ENCODE measurements at regions not wholly inside any gene's neighbourhood (a gene's known extent, or its start where the extent isn't known, plus 50 kb on each side); places are given as distances from the start of the nearest gene placed in this dataset.

DNA sequence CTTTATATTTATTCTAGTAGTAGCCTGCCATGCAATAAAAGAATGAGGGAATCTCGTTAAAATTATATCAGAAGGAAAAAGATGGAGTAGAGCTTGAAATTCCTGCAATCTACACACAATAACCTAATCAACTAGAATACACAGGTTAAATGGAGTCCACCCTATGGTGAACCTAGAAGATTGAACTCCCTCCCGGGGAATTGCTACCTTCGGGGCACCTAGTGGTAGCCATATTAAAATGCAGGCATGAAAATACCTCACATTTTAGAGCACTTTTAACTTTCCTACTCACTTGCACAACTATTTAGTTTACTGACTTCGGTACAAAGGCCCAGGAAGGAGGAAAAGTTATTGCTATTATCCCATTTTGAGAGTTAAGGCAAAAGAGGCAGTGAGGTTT is 174.5 kb downstream of the SS18 start:
- FAIRE-seq (no peak), DNase-seq (ENCODE audit: insufficient read length) (no peak)
- TF ChIP-seq POLR2A (IDR thresholded peaks at IDR 0.05; ENCODE audit: low read depth, low read length): no peak
- no peak for TF ChIP-seq TAF1 (IDR thresholded peaks at IDR 0.05; ENCODE audit: borderline replicate concordance, low read depth, low read length)
- no peak for TF ChIP-seq POLR2AphosphoS5 (IDR thresholded peaks at IDR 0.05; ENCODE audit: low read depth, low read length)

DNA sequence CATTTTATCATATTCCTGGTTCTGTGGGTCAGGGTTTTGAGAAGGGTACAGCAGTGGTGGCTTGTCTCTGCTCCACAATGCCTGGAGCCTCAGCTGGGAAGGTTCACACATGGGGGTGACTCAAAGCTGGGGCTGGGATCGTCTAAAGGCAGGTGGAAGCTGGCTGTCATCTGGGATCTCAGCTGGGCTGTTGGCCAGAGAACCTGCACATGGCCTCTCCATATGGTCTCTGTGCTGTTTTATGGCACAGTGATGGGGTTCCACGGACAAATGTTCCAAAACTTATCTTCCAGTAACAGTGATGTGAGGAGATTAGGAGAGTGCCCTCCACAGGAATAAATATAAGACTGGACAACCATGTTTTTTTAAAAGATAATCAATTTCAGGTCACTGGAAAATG is 191.4 kb downstream of the SS18 start:
- FAIRE-seq: no peak
- no peak for DNase-seq (ENCODE audit: insufficient read length)
- TF ChIP-seq POLR2AphosphoS5 (IDR thresholded peaks at IDR 0.05; ENCODE audit: low read depth, low read length): no peak
- no peak for TF ChIP-seq TAF1 (IDR thresholded peaks at IDR 0.05; ENCODE audit: borderline replicate concordance, low read depth, low read length)
- no peak for TF ChIP-seq POLR2A (IDR thresholded peaks at IDR 0.05; ENCODE audit: low read depth, low read length)

DNA sequence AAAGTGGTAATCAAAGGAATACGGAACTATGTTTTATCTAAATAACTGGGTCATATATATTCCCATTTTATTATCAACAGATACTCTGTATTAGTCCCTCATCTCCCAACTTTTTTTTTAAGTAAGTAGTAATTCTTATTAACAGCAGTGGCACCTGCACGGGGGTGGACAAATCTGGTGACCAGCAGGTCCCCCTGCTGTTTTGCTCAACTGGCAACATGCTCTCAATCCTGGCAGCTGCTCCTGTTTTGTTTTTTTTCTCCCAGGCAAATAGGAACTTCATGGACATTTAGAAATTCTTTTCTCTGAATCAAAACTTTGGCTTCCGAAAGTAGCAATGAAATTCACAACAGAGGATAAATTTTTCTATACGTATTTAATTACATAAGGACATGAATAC is 193.5 kb downstream of the SS18 start:
- TF ChIP-seq TAF1 (IDR thresholded peaks at IDR 0.05; ENCODE audit: borderline replicate concordance, low read depth, low read length) (no peak), POLR2A (IDR thresholded peaks at IDR 0.05; ENCODE audit: low read depth, low read length) (no peak), POLR2AphosphoS5 (IDR thresholded peaks at IDR 0.05; ENCODE audit: low read depth, low read length) (no peak)
- no peak for DNase-seq (ENCODE audit: insufficient read length)
- FAIRE-seq: no peak

DNA sequence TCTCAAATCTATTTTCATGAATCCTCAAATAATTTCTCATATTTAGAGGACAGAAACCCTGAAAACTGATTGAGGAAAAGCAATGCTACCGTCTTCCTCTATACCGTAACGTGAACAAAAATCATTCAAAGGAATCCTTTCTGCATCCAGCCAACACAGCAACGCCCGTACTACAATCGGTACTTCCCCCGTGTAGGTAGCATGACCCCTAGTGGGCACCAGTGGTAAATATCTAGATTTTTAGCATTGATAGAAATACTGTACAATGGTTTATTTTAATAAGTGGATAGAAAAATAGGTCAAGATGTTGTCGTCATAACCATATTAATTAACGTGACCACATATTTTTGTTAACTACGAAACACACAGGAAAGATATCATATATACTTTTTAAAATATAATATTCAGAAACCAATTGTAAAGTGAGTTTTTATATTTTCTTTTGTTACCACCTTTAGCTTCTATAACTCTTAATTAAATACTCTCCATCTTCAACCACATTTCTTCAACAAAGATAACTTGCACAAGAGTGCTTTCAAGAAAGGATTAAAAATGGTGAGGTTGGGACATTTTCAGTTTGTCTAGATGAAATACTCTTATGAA is 194.1 kb downstream of the SS18 start:
- DNase-seq (ENCODE audit: insufficient read length) (peak; percentile 8), FAIRE-seq (peak; percentile 83)
- no peak for TF ChIP-seq POLR2A (IDR thresholded peaks at IDR 0.05; ENCODE audit: low read depth, low read length)
- no peak for TF ChIP-seq POLR2AphosphoS5 (IDR thresholded peaks at IDR 0.05; ENCODE audit: low read depth, low read length)
- TF ChIP-seq TAF1 (IDR thresholded peaks at IDR 0.05; ENCODE audit: borderline replicate concordance, low read depth, low read length): no peak

DNA sequence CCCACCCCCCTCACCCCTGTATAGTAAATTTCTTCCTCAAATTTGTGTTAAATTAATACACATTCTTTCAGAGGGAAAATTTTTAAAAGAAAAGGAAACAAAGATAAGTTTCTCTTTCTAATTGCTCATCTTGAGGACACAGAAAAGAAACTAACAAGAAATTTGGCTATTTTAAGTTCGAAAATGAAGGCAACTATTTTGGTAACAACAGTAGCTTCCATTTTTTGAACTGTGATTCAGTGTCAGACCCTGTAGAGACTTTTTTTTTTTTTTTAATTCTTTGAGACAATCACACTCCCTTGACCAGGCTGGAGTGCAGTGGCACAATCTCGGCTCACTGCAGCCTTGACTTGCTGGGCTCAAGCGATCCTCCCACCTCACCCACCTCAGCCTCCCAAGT is 194.9 kb downstream of the SS18 start:
- TF ChIP-seq POLR2A (IDR thresholded peaks at IDR 0.05; ENCODE audit: low read depth, low read length): no peak
- no peak for TF ChIP-seq POLR2AphosphoS5 (IDR thresholded peaks at IDR 0.05; ENCODE audit: low read depth, low read length)
- no peak for TF ChIP-seq TAF1 (IDR thresholded peaks at IDR 0.05; ENCODE audit: borderline replicate concordance, low read depth, low read length)
- DNase-seq (ENCODE audit: insufficient read length) (no peak), FAIRE-seq (no peak)

- DNase-seq (ENCODE audit: insufficient read length) (no peak), FAIRE-seq (no peak)
- TF ChIP-seq POLR2AphosphoS5 (IDR thresholded peaks at IDR 0.05; ENCODE audit: low read depth, low read length) (no peak), TAF1 (IDR thresholded peaks at IDR 0.05; ENCODE audit: borderline replicate concordance, low read depth, low read length) (no peak), POLR2A (IDR thresholded peaks at IDR 0.05; ENCODE audit: low read depth, low read length) (no peak)
Measured at GRCh38 chr18:25886283-25886682, 204.1 kb downstream of the SS18 start.

DNA sequence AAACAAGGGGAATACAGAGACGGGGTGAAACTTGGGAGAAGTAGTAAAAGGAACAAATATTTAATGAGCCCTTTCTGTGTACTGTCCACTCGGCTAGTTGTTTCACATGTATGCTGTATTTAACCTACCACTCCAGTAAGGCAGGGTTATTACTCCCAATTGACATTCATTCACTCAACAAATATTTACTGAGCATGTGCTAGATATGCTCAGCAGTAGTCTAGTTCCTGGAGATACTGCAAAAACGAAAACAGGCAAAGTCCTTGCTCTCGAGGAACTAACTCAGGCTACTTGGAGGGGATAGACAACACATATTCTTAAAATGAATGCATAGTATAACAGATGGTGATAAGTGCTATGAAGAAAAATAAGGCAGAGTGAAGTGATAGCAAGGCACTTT is 207.3 kb downstream of the SS18 start:
- no peak for FAIRE-seq
- no peak for TF ChIP-seq POLR2A (IDR thresholded peaks at IDR 0.05; ENCODE audit: low read depth, low read length)
- TF ChIP-seq POLR2AphosphoS5 (IDR thresholded peaks at IDR 0.05; ENCODE audit: low read depth, low read length): no peak
- TF ChIP-seq TAF1 (IDR thresholded peaks at IDR 0.05; ENCODE audit: borderline replicate concordance, low read depth, low read length): no peak

GRCh38 chr18:25881149-25881548 is 209.3 kb downstream of the SS18 start:
- TF ChIP-seq TAF1 (IDR thresholded peaks at IDR 0.05; ENCODE audit: borderline replicate concordance, low read depth, low read length) (no peak), POLR2A (IDR thresholded peaks at IDR 0.05; ENCODE audit: low read depth, low read length) (no peak), POLR2AphosphoS5 (IDR thresholded peaks at IDR 0.05; ENCODE audit: low read depth, low read length) (no peak)
- DNase-seq (ENCODE audit: insufficient read length): no peak
- FAIRE-seq: no peak

More for the DNA sequence above, 207.3 kb downstream of the SS18 start:
- no peak for DNase-seq (ENCODE audit: insufficient read length)

DNA sequence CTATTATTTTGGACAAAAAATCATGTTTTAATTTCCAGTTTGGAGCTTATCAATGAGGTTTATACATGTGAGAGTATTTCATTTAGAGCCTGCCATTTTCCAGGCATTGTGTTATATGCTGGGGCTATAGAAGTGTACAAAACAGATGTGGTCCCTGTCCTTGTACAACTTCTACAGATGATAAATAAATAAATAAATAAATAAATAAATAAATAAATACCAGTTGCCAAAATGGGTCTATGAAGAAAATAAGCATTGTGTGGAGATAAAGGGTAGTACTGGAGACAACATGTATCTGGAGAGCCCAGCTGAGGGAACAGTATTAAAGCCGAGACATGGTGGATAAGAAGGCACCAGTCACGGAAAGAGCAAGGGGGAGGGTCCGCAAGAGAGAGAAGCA is 210.0 kb downstream of the SS18 start:
- no peak for TF ChIP-seq POLR2A (IDR thresholded peaks at IDR 0.05; ENCODE audit: low read depth, low read length)
- no peak for TF ChIP-seq TAF1 (IDR thresholded peaks at IDR 0.05; ENCODE audit: borderline replicate concordance, low read depth, low read length)
- TF ChIP-seq POLR2AphosphoS5 (IDR thresholded peaks at IDR 0.05; ENCODE audit: low read depth, low read length): no peak
- DNase-seq (ENCODE audit: insufficient read length) (no peak), FAIRE-seq (no peak)

DNA sequence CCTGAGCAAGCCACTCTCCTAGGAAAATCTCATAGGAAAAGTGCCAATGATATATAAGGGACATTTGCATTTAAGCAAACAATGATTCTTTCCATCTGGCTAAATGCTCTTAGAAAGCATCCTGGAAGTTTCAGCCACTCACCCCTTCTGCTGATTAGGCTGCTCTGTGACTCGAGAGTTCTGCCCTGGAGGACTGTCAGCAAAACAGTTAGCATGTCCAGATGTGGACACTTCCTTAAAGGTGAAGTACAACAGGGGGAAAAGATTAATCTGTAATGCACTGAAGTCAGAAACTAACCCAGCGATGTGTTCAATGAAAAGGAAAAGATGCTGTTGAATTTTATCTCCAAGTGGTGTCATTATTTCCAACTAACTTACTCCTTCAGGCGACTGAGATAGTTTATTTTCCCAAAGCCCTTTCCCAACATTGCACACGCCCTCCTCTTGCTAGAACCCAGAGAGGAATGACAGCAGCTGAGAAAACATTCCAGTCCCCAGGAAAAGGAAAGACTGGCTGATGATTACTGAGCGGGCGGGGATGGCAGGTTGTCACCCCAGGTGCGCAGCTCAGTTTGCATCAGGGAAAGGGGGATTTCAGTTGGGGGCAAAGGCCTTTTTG is 214.0 kb downstream of the SS18 start:
- DNase-seq (ENCODE audit: insufficient read length): no peak
- no peak for FAIRE-seq
- TF ChIP-seq POLR2A (IDR thresholded peaks at IDR 0.05; ENCODE audit: low read depth, low read length): no peak
- no peak for TF ChIP-seq TAF1 (IDR thresholded peaks at IDR 0.05; ENCODE audit: borderline replicate concordance, low read depth, low read length)
- TF ChIP-seq POLR2AphosphoS5 (IDR thresholded peaks at IDR 0.05; ENCODE audit: low read depth, low read length): no peak

GRCh38 chr18:25875551-25876240 is 214.7 kb downstream of the SS18 start:
- DNase-seq (ENCODE audit: insufficient read length) (no peak), FAIRE-seq (no peak)
- TF ChIP-seq TAF1 (IDR thresholded peaks at IDR 0.05; ENCODE audit: borderline replicate concordance, low read depth, low read length): no peak
- no peak for TF ChIP-seq POLR2A (IDR thresholded peaks at IDR 0.05; ENCODE audit: low read depth, low read length)
- no peak for TF ChIP-seq POLR2AphosphoS5 (IDR thresholded peaks at IDR 0.05; ENCODE audit: low read depth, low read length)

- no peak for TF ChIP-seq POLR2A (IDR thresholded peaks at IDR 0.05; ENCODE audit: low read depth, low read length)
- TF ChIP-seq POLR2AphosphoS5 (IDR thresholded peaks at IDR 0.05; ENCODE audit: low read depth, low read length): no peak
- TF ChIP-seq TAF1 (IDR thresholded peaks at IDR 0.05; ENCODE audit: borderline replicate concordance, low read depth, low read length): no peak
- DNase-seq (ENCODE audit: insufficient read length) (no peak), FAIRE-seq (no peak)
Measured at GRCh38 chr18:25873833-25874232, 216.6 kb downstream of the SS18 start.

Data from GM12892 (cell line).